HEK293T (cell line): ENCODE measurements at regions not wholly inside any gene's neighbourhood (a gene's known extent, or its start where the extent isn't known, plus 50 kb on each side); places are given as distances from the start of the nearest gene placed in this dataset.

Source experiments
- BHLHE40 ChIP-seq: fragments of 450-650 bp; IDR thresholded peaks from 2 replicates; pipeline ENCODE4 v1.6.1; 2016; ENCODE audit warnings: mild to moderate bottlenecking, moderate library complexity, borderline replicate concordance
- FOXA1 ChIP-seq: fragments of 450-650 bp; IDR thresholded peaks from 2 replicates; pipeline ENCODE4 v1.6.1; 2016; ENCODE audit warnings: mild to moderate bottlenecking
- PKNOX1 ChIP-seq: fragments of 450-650 bp; IDR thresholded peaks from 2 replicates; pipeline ENCODE4 v1.6.1; 2016
- SP1 ChIP-seq: fragments of 450-650 bp; IDR thresholded peaks from 2 replicates; pipeline ENCODE4 v1.6.1; 2017
- SUZ12 ChIP-seq: fragments of 450-650 bp; IDR thresholded peaks from 2 replicates; pipeline ENCODE4 v1.6.1; 2016; ENCODE audit warnings: mild to moderate bottlenecking
- TARDBP ChIP-seq: fragments of 450-650 bp; IDR thresholded peaks from 2 replicates; pipeline ENCODE4 v1.6.1; 2016
- ZNF384 ChIP-seq: fragments of 450-650 bp; IDR thresholded peaks from 2 replicates; pipeline ENCODE4 v1.6.1; 2016

GRCh38 chr14:71642715-71643114, 289.5 kb upstream of the RGS6 start:
- no peak for TF ChIP-seq ZNF384
- TF ChIP-seq SUZ12, result no peak
- no peak for TF ChIP-seq BHLHE40
- no peak for TF ChIP-seq PKNOX1
- no peak for TF ChIP-seq SP1
- no peak for TF ChIP-seq TARDBP
- TF ChIP-seq FOXA1, result no peak
